Right ventricle myocardium superior (tissue), 1 donor: ENCODE measurements at regions not wholly inside any gene's neighbourhood (a gene's known extent, or its start where the extent isn't known, plus 50 kb on each side); places are given as distances from the start of the nearest gene placed in this dataset.

Experiments used
- ATAC-seq: fragments of 200-7000 bp; cut with Tn5 transposase; one replicate; pipeline ENCODE4 v1.9.1; 2020; ENCODE audit warnings: mild to moderate bottlenecking; ENCODE audit not compliant: poor library complexity
- DNase-seq: peaks from one replicate; pipeline ENCODE4 v3.0.0-alpha.2; 2020
- intact Hi-C: fragments of 100-400 bp; cut with DNase I; formaldehyde crosslinking; loops from one replicate; pipeline ENCODE4 v1.11.2; 2022
- donor health status: DM: no; HTN: yes; CAD: no; lungs with severe emphysema.

GRCh38 chr5:175216991-175217390, 227.0 kb downstream of the DRD1 start:
- peak; percentile 55 for DNase-seq
- intact Hi-C loops, result no loop called here
- no peak for ATAC-seq

DNA sequence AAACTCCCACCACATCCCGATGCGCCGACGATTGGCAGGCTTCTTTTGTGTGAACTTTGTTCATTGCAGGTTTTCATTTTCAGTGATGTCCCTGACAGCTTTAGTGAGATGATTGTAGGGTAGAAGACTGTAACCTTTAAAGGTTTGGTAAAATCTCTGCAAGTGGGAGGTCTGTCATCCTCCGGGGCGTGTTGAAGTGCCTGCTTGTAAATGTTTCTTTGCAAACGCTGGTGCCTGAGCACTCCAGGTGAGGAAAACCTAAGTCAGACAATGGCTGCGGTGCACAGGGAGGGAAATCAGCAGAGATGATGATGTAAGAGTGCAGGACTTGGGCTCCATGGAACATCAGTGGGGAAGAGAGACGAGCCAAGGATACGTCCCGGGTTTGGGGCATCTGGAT, 228.1 kb downstream of the DRD1 start:
- DNase-seq (no peak), ATAC-seq (no peak)
- intact Hi-C loops, result no loop called here

GRCh38 chr5:175214152-175214551, 229.8 kb downstream of the DRD1 start:
- intact Hi-C loops, result no loop called here
- ATAC-seq (no peak), DNase-seq (no peak)

DNA sequence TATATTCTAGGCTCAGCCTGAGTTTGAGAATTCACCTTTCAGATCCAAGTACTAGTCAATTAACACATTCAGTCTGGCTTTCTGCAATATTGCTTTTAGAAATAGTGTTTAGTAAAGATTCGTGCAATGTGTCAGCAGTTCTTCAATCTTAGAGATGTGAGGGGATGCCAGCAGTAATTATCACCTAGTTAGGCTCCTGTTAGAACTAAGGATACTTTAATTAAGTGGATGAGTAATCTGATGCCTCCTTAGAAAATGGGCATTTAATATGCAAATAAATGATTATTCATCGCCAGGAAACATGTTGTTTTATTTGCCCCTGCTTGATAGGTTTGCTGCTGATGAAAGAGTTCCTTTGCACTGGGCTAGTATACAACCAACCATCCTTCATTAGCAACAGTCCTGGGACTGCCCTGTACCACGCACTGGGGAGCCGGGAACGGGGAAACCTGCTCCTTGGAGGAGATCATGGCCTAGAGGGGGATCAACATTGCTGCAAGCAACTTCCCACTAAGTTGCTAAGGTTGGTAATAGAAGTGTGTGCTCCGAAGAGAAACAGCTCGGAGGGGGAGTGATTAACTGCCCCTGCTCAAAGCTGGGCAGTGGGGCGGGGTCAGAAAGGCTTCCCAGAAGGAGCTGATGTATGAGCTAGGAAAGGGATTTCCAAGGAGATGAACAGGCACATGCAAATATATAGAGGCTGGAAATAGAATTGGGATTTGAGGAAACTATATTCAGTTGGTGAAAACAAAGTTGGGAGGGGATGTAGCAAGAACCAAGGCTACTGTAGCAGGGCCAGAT, 231.8 kb downstream of the DRD1 start:
- intact Hi-C loops, result no loop called here
- DNase-seq (no peak), ATAC-seq (no peak)

- intact Hi-C loops, result no loop called here
- no peak for ATAC-seq
- no peak for DNase-seq
Observed at GRCh38 chr5:175207321-175208040, 236.5 kb downstream of the DRD1 start.

DNA sequence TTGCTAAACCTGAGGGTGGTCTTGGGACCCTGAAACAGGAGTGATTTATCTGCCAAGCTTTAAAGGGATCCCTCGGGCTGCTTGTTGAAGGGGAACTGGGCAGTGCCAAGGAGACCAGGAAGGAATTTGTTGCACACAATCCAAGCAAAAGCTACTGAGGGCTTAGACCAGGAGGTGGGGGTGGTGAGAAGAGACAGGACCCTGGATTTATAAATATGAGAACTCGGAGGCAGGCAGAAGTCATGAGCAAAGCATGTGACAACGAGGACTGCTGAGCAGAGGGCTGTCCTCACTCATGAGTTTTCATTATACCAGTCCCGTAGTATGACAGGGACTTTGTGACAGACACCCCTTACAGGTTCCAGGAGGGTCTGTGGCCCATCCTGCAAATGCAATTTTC, 237.3 kb downstream of the DRD1 start:
- intact Hi-C loops, result no loop called here

GRCh38 chr5:175202463-175203068, 241.4 kb downstream of the DRD1 start:
- DNase-seq (no peak), ATAC-seq (no peak)
- intact Hi-C loops, result no loop called here

More for the DNA sequence above, 237.3 kb downstream of the DRD1 start:
- no peak for DNase-seq
- no peak for ATAC-seq

DNA sequence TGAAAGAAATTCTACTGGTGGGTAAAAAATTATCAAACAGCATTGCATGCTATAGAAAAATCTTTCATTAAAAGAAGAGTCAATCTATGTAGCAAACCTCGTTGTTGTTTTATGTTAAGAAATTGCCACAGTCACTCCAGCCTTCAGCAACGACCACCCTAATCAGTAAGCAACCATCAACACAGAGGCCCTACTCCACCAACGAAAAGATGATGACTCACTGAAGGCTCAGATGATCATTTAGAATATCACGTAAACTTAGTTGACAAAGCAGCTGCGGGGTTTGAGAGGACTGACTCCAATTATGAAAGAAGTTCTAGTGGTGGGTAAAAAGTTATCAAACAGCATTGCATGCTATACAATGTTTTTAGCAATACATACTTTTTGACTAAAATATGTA, 242.6 kb downstream of the DRD1 start:
- no peak for DNase-seq
- intact Hi-C loops, result no loop called here
- ATAC-seq, result no peak

DNA sequence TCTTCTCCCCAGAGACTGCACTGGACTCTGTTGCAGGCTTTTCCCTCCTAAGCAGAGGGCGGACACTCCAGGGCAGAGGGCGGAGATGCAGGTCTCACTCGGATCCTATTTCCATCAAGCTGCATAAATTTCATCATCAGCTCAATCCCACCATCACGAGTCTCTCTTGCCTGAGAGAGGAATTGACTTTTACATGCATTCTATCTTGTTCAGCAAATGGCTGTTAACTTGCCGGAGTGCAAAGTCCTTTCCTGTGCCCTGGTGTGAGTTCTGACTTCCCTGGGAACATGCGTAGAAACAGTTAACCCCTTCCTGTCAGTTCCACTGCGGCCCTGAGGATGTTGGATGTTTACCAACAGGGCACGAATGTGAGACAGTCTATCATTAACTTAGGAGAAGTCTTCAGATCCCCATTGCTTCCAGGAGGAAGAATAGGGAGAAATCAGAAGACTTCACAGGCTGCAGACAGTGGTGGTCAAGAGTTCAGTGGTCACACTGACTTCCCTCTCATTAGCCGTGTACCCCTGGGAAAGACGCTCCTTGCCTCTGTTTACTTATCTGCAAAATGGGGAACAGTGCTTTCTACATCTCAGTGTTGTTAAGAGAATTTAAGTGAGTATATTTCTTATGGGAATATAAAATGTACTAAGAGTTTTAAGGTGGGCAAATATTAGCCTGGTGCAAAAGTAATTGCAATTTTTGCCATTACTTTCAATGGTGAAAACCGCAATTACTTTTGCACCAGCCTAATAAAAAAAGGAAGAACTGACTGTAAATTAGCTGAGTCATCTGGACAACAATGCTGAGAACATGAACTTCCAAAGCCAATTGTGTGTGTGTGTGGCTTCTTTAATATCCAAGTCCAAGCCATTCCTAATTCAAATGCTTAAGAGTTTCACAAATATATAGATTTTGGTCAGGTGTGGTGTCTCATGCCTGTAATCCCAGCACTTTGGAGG, 248.0 kb downstream of the DRD1 start:
- intact Hi-C loops, result no loop called here
- no peak for ATAC-seq
- DNase-seq, result no peak

- ATAC-seq (no peak), DNase-seq (no peak)
- intact Hi-C loops, result no loop called here
Observed at GRCh38 chr5:175181331-175181730, 262.7 kb downstream of the DRD1 start.

DNA sequence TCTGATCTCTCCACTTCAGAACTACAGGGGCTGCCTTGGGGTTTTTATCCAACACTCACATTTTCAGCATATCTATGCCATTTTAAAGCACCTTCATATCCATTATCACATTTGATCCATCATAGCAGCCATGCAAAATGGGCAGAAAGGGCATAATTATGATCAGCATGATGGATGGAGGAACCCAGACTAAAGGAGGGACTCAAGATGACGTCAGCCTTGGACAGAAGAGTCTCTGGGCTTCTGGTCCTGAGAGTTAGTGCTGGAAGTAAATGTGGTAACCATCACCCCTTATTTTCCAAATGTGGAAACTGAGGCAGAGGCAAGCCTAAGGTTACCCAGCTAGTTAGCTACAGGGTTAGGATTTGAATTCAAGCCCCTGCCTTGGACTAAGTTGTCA, 273.1 kb downstream of the DRD1 start:
- DNase-seq, result no peak
- ATAC-seq, result no peak
- intact Hi-C loops, result no loop called here

DNA sequence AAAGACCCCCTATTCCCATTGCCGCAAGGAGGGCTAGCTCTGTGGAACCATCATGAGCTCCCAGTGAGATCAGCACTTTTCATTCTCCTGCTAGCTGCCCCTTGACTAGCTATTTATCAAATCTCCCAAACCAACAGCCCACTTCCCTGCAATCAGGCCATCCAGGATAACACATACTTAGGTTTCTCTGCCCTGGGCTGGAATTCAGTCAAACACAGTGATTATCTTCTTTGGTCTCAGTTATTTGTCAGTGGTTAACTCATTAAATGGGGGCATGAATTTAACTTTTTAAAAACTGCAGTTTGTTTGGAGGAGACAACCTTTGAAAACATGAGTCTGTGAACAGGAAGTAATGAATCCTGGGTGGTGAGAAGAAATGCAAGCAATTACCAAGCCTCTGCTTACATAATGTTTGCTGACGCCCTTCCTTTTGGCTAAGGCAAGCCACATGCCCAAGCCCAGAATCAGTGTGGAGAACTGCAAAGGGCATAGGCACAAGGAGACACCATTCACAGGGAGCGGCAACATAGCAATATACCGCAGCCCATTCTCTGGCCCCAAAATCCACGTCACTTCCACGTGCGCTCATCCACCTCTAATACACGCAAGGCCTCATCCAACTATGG, 275.0 kb downstream of the DRD1 start:
- DNase-seq (no peak), ATAC-seq (no peak)
- intact Hi-C loops, result no loop called here

DNA sequence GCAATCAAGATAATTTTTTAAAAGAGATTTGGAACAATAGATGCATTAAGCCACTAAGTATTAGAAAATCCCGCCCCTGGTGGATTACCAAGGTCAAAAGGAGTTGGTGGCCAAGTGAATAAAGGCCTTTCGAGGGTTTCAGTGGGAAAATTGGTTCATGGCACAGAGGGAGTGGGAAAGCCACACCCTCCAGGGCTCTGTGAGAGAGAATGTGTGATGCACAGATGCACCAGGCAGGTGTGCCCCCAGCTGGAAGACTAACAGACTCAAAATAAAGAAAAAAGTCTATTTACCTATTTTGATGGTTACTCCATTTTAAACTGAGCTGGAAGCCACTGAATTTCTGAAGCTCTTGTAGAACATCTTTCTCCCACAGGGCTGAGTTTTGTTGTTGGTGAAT, 278.0 kb downstream of the DRD1 start:
- no peak for DNase-seq
- intact Hi-C loops, result no loop called here
- no peak for ATAC-seq

DNA sequence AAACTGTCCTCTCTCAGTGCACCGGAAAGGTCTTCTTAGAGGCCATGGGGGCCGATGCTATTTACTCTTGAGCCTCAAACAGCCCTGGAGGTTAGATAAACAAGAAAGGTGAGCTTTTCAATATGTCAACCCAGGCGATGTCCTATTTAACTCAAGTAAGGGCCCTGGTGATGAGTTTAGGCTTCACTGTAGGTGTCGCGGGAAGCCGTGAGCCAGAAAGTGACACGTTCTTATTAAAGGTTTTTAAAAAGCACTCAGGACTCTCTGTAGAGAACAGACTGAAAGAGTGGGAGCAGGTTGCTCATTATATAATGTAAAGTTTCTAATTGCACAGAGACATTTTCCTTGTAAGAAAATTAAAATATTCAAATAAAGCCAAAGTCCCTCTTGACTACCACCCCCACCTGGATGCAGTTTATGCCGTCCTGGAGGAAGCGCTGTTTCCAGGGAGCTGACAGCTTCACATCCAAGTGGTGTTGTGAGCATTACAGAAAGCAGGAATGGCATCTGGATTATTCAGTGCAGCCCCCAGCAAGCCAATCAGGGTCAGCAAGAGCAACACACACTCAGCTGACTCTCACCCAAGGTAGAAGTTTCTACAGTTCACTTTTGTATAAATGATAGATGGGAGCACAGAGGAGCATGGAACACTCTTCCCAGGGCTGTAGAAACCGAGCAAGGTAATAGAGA, 280.3 kb downstream of the DRD1 start:
- DNase-seq, result no peak
- ATAC-seq, result no peak
- intact Hi-C loops, result no loop called here

DNA sequence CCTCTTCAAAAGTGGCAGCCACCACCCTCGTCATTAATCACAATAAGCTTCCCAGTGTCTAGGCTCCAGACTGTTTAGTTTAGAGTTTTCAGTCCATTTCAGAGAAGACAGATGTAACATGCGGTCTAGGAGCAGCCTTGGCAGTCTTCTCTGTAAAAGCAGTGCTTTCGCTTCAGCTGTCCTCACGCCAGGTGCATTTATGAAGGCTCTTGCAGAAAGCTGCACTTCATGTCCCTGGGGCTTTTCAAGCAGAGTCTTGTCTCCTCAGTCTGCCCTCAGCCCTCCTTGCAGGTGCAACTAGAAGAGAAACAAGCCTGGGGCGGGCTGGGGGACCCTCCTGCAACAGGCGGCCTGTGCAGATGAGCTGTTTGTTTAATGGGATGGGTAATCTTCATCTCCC, 281.9 kb downstream of the DRD1 start:
- ATAC-seq (no peak), DNase-seq (no peak)
- intact Hi-C loops, result no loop called here

DNA sequence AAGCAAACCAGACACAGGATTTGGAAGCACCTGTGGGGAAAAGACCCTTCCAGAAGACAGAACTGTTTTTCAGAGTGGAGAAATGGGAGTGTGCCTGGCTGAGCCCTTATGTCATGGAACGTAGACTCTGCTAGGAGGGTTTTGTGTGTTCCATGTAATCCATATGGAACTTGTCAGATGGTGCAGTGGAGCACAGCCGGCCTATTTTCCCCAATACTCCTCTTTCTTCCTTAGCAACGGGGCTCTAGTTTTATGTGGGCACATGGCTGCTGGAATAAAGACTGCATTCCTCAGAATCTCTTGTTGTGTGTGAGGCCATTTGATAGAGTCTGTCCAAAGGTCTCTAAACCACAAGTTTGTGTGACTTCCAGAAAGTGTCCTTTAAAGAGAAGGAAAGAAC, 284.0 kb downstream of the DRD1 start:
- no peak for DNase-seq
- no peak for ATAC-seq
- intact Hi-C loops, result no loop called here

DNA sequence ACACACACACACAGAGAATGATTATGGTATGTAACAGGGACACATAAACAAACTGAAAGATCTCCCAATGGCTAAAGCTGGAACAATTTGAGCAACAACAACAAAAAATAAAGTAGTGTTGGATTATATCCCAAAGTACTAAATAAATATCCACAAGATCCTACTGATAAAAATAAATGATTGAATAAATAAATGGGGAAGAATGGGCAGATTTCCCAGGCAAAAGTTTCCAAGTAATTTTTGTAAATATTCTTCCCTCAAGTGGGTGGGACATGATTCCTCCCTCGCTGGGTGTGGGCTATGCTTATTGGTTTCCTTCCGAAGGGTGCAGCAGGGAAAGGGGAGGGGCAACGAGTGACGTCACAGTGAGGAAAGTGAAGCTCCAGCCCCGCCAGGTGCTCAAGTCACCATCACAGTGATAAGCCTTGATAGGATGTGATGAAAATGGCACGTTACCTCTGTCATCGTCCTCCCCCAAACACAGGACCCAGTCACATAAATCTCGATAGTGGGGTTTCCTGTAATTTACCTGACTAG, 295.3 kb downstream of the DRD1 start:
- intact Hi-C loops, result no loop called here
- DNase-seq (no peak), ATAC-seq (no peak)

DNA sequence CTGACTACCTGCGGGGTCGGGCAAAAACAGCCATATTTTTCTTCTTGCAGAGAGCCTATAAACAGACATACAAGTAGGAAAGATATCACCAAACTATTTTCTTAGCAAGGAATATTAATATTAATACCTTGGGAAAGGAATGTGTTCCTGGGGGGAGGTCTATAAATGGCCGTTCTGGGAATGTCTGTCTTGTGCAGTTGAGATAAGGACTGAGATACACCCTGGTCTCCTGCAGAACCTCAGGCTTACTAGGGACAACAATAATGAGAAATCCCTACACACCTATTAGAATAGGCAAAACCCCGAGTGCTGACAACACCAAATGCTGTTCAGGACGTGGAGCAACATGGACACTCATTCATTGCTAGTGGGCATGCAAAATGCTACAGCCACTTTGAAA, 297.2 kb downstream of the DRD1 start:
- DNase-seq (no peak), ATAC-seq (no peak)
- intact Hi-C loops, result no loop called here
